K562 (cell line): ENCODE measurements at regions not wholly inside any gene's neighbourhood (a gene's known extent, or its start where the extent isn't known, plus 50 kb on each side); places are given as distances from the start of the nearest gene placed in this dataset.

Source experiments
- ATAC-seq: fragments of 200-7000 bp; cut with Tn5 transposase; 3 replicates; pipeline ENCODE4 v1.9.1; 2020; ENCODE audit warnings: moderate library complexity
- BruUV-seq: library from RNA; stranded (reverse); fragments of 400-500 nt; replicated peaks from 2 replicates; lab custom pipeline; 2021; lab: Mats Ljungman, UMichigan
- CTCF ChIA-PET: fragments of 300-600 bp; formaldehyde crosslinking; extraction: SDS; loops from one replicate; lab custom pipeline; 2021; ENCODE audit warnings: low intra/inter-chr PET ratio; lab: Yijun Ruan, JAX
- POLR2A ChIA-PET: fragments of 300-600, 350-650 bp; sonication (Branson Sonifier 250); formaldehyde crosslinking; extraction: SDS; loops from one replicate; lab custom pipeline; 2021; ENCODE audit warnings: antibody characterized with exemption, inconsistent platforms; lab: Yijun Ruan, JAX
- DNase-seq, 4 experiments: peaks; one replicate each; pipeline versions ENCODE4 v3.0.0 to v3.0.0-alpha.2; 2011 to 2018; ENCODE audit warnings: low spot score in 3 of 4, mixed read lengths in 3 of 4; ENCODE audit errors: extremely low read depth in 1 of 4
- FAIRE-seq: peaks from 2 replicates; lab custom pipeline; 2011; peaks lifted over from hg19 to GRCh38; lab: Jason Lieb, UNC
- H2AFZ ChIP-seq: 2 replicates; pipeline ENCODE4 v1.6.0; 2011; ENCODE audit warnings: low read depth, low read length, control low read depth, inconsistent platforms
- H3K27ac ChIP-seq: fragments of 200-600 bp; 3 replicates; pipeline ENCODE4 v1.8.0; 2011; ENCODE audit warnings: low read depth, mild to moderate bottlenecking, control low read depth, inconsistent platforms, low read length, moderate library complexity, mixed read lengths; ENCODE audit errors: extremely low read depth
- H3K27me3 ChIP-seq, 2 experiments: fragments of 300-600 bp in 1 of 2; 2 replicates in 1 of 2; 3 replicates in 1 of 2; pipeline versions ENCODE4 v1.6.0 to v1.8.0; 2011; ENCODE audit warnings: inconsistent platforms in 2 of 2, low read length in 2 of 2, mild to moderate bottlenecking in 1 of 2, mixed read lengths in 1 of 2, moderate library complexity in 1 of 2; ENCODE audit not compliant: control insufficient read depth in 2 of 2, insufficient read depth in 2 of 2
- H3K36me3 ChIP-seq: fragments of 300-600 bp; 3 replicates; pipeline ENCODE4 v1.8.0; 2011; ENCODE audit warnings: mild to moderate bottlenecking, low read length, inconsistent platforms; ENCODE audit not compliant: control insufficient read depth, insufficient read depth
- H3K4me1 ChIP-seq, 2 experiments: fragments of 200-600 bp in 1 of 2; replicated peaks in 1 of 2; 2 replicates in 1 of 2; 3 replicates in 1 of 2; pipeline versions ENCODE4 v1.5.1 to v1.8.0; 2011; ENCODE audit warnings: inconsistent platforms in 2 of 2, low read length in 2 of 2, mild to moderate bottlenecking in 1 of 2, mixed read lengths in 1 of 2, moderate library complexity in 1 of 2; ENCODE audit not compliant: control insufficient read depth in 2 of 2, insufficient read depth in 2 of 2
- H3K4me2 ChIP-seq: 2 replicates; pipeline ENCODE4 v1.6.1; 2011; ENCODE audit warnings: low read length, control low read depth, inconsistent platforms, mixed read lengths; ENCODE audit not compliant: insufficient read depth
- H3K4me3 ChIP-seq: fragments of 200-600 bp; sonication (generic), shearing (Covaris generic); 2 replicates; pipeline ENCODE4 v1.5.1; 2016; ENCODE audit warnings: control low read depth, inconsistent platforms
- H3K79me2 ChIP-seq: fragments of 200-600 bp; 3 replicates; pipeline ENCODE4 v1.8.0; 2011; ENCODE audit warnings: low read length, inconsistent platforms; ENCODE audit not compliant: control insufficient read depth, insufficient read depth
- H3K9ac ChIP-seq, 2 experiments: 2 replicates each; pipeline versions ENCODE4 v1.6.0 to v1.6.1; 2011; ENCODE audit warnings: low read depth in 2 of 2, low read length in 2 of 2, control low read depth in 1 of 2, inconsistent platforms in 1 of 2, mild to moderate bottlenecking in 1 of 2, mixed read lengths in 1 of 2; ENCODE audit not compliant: insufficient read depth in 1 of 2
- H3K9me1 ChIP-seq: one replicate; pipeline ENCODE4 v1.6.0; 2011; ENCODE audit warnings: inconsistent platforms, mild to moderate bottlenecking, low read length, moderate library complexity; ENCODE audit not compliant: control insufficient read depth, insufficient read depth
- H3K9me3 ChIP-seq: replicated peaks from 2 replicates; pipeline ENCODE4 v1.5.1; 2011; ENCODE audit warnings: low read depth, low read length, inconsistent platforms; ENCODE audit not compliant: control insufficient read depth, insufficient read depth
- H4K20me1 ChIP-seq: replicated peaks from 2 replicates; pipeline ENCODE4 v1.6.1; 2011; ENCODE audit warnings: low read length, inconsistent platforms, mixed read lengths; ENCODE audit not compliant: control insufficient read depth, insufficient read depth
- CBFB ChIP-seq: sonication (generic); formaldehyde crosslinking; IDR thresholded peaks from 2 replicates; pipeline ENCODE4 v1.4.0; 2020; ENCODE audit warnings: mild to moderate bottlenecking, missing genetic modification reagents
- EGR1 ChIP-seq: fragments of 450-650 bp; conservative IDR thresholded peaks from 2 replicates; pipeline ENCODE4 v1.6.1; 2017; ENCODE audit warnings: mild to moderate bottlenecking
- FOXM1 ChIP-seq, 2 experiments: fragments of 450-650 bp in 1 of 2; sonication (generic) in 1 of 2; formaldehyde crosslinking in 1 of 2; IDR thresholded peaks; 2 replicates each; pipeline versions ENCODE4 v1.6.1 to v1.9.0; 2017 to 2022; ENCODE audit warnings: low read depth in 2 of 2, mild to moderate bottlenecking in 2 of 2, missing genetic modification reagents in 1 of 2, moderate library complexity in 1 of 2
- GABPA ChIP-seq: fragments of 200-800 bp; sonication (Bioruptor generic); conservative IDR thresholded peaks from 2 replicates; pipeline ENCODE4 v1.6.1; 2016; ENCODE audit warnings: low read depth, missing genetic modification characterization, missing compliant biosample characterization
- KDM2B ChIP-seq: fragments of 250-450 bp; sonication (Bioruptor Pico); IDR thresholded peaks from 2 replicates; pipeline ENCODE4 v1.8.0; 2021; ENCODE audit warnings: mild to moderate bottlenecking, moderate library complexity
- KLF10 ChIP-seq: fragments of 250-450 bp; sonication (Bioruptor Pico); IDR thresholded peaks from 2 replicates; pipeline ENCODE4 v1.6.1; 2021; ENCODE audit warnings: matching md5 sums
- PTTG1 ChIP-seq: fragments of 450-650 bp; IDR thresholded peaks from 2 replicates; pipeline ENCODE4 v1.6.1; 2016; ENCODE audit warnings: low read depth, mild to moderate bottlenecking, missing genetic modification characterization, missing compliant biosample characterization
- RERE ChIP-seq: sonication (generic); formaldehyde crosslinking; IDR thresholded peaks from 2 replicates; pipeline ENCODE4 v1.8.0; 2023; ENCODE audit warnings: missing genetic modification reagents, mild to moderate bottlenecking, borderline replicate concordance
- STAG1 ChIP-seq: sonication (generic); formaldehyde crosslinking; IDR thresholded peaks from 2 replicates; pipeline ENCODE4 v1.5.0; 2020; ENCODE audit warnings: missing genetic modification reagents, borderline replicate concordance
- USF2 ChIP-seq: sonication (generic); formaldehyde crosslinking; IDR thresholded peaks from 2 replicates; pipeline ENCODE4 v1.5.0; 2020; ENCODE audit warnings: missing genetic modification reagents
- XRCC4 ChIP-seq: IDR thresholded peaks from one replicate; pipeline ENCODE4 v1.6.1; 2011; ENCODE audit not compliant: insufficient read depth, insufficient read length; ENCODE audit errors: extremely low read depth
- ZNF696 ChIP-seq: fragments of 250-450 bp; sonication (Bioruptor Pico); conservative IDR thresholded peaks from 2 replicates; pipeline ENCODE4 v1.4.0; 2020; ENCODE audit warnings: mild to moderate bottlenecking, moderate library complexity
- WGBS: fragments of 100-300 bp; shearing (Covaris generic); methylation state at CpG from one replicate; pipeline ENCODE4 v1.1.6; 2016; ENCODE audit warnings: low coverage, mixed read lengths; ENCODE audit not compliant: insufficient coverage; ENCODE audit errors: missing lambda C conversion rate; 5-methylcytosine and 5-hydroxymethylcytosine counted together
- in situ Hi-C: fragments of 300-500 bp; cut with MboI; formaldehyde crosslinking; loops from 4 replicates; pipeline ENCODE4 v1.15.0; 2018; ENCODE audit warnings: inconsistent platforms, mixed read lengths
- intact Hi-C: fragments of 100-400 bp; cut with micrococcal nuclease; formaldehyde crosslinking; loops from 2 replicates; pipeline ENCODE4 v1.14.2; 2022
- TF ChIP-seq, protein P1 (sequence below): sonication (generic); formaldehyde crosslinking; IDR thresholded peaks from 2 replicates; pipeline ENCODE4 v1.8.1; 2023; ENCODE audit warnings: mild to moderate bottlenecking, missing genetic modification reagents

DNA sequence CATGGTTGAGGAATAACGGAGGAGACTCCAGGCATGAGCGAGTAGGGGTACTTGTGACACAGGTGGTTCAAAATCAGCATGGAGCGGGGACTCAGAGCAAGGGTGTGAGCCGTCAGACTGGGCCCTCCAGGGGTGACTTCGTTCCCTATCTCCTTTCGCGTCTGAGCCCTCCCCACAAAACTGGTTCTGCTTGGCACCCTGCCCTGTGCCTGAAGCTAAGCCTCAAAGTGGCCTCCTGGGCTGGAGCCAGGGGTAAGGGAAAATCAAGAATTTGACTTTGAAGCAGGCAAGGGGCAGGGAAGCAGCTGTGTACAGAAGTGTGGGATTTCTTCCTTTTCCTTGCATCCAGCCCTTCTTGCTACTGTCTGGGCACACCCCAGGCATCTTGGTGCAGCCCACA is 331.5 kb upstream of the AJAP1 start:
- Histone ChIP-seq H3K9me3 (no peaks in the 10 kb centered on the region), H3K4me2 (no peak overlapping the region), H3K9me1 (no peaks in the 10 kb centered on the region), H3K27ac (no peak overlapping the region), H3K4me3 (no peak overlapping the region), H3K79me2 (no peaks in the 10 kb centered on the region), H3K27me3 (peaks cover 0 to 7% of the 10 kb centered on the region in 2 experiments; a peak in 2 of 5 replicates), H3K4me1 (no peaks in the 10 kb centered on the region; a peak in 1 of 5 replicates), H2AFZ (no peak overlapping the region), H3K36me3 (no peaks in the 10 kb centered on the region), H4K20me1 (no peaks in the 10 kb centered on the region), H3K9ac (0 out of 4 replicates have a peak overlapping the region, but pooled peaks of 1 of the 2 experiments have one; percentile 6)
- FAIRE-seq = no peak
- ChIA-PET CTCF (no interaction called here), POLR2A (no interaction called here)
- no peak for ATAC-seq
- 2% methylated on average over 7 of the region's 7 CpGs for WGBS
- intact Hi-C loops = no loop called here
- BruUV-seq = no TSS peak
- DNase-seq = no peak
- in situ Hi-C loops = no loop called here
- TF ChIP-seq PTTG1 (tag) = no peak
- TF ChIP-seq CBFB (CRISPR knock-in tag) = no peak
- TF ChIP-seq USF2 (CRISPR knock-in tag) = no peak
- TF ChIP-seq KDM2B (CRISPR knock-in tag) = no peak
- TF ChIP-seq KLF10 (CRISPR knock-in tag) = no peak
- no peak for TF ChIP-seq RERE (CRISPR knock-in tag)
- TF ChIP-seq EGR1 = no peak
- no peak for TF ChIP-seq XRCC4
- TF ChIP-seq FOXM1 (IDR thresholded peaks at IDR 0.05; ENCODE audit: low read depth) = no peak
- TF ChIP-seq FOXM1 (CRISPR knock-in tag; IDR thresholded peaks at IDR 0.05; ENCODE audit: low read depth) = no peak
- no peak for TF ChIP-seq STAG1
- no peak for TF ChIP-seq GABPA
- TF ChIP-seq, protein P1, sequence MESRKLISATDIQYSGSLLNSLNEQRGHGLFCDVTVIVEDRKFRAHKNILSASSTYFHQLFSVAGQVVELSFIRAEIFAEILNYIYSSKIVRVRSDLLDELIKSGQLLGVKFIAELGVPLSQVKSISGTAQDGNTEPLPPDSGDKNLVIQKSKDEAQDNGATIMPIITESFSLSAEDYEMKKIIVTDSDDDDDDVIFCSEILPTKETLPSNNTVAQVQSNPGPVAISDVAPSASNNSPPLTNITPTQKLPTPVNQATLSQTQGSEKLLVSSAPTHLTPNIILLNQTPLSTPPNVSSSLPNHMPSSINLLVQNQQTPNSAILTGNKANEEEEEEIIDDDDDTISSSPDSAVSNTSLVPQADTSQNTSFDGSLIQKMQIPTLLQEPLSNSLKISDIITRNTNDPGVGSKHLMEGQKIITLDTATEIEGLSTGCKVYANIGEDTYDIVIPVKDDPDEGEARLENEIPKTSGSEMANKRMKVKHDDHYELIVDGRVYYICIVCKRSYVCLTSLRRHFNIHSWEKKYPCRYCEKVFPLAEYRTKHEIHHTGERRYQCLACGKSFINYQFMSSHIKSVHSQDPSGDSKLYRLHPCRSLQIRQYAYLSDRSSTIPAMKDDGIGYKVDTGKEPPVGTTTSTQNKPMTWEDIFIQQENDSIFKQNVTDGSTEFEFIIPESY (CRISPR knock-in tag) = no peak
- TF ChIP-seq ZNF696 (CRISPR knock-in tag) = no peak
